ENCODE measurements at regions not wholly inside any gene's neighbourhood (a gene's known extent, or its start where the extent isn't known, plus 50 kb on each side); places are given as distances from the start of the nearest gene placed in this dataset.

- no peak overlapping the region for H3K4me2 ChIP-seq
- no peaks in the 10 kb centered on the region for H4K20me1 ChIP-seq (ENCODE audit: insufficient read depth)
- no peaks in the 10 kb centered on the region for H3K4me1 ChIP-seq (ENCODE audit: low read depth, poor library complexity, severe bottlenecking)
- H2AFZ ChIP-seq (ENCODE audit: low read depth): no peak overlapping the region
- no peak overlapping the region for H3K27ac ChIP-seq
- H3K27me3 ChIP-seq (ENCODE audit: insufficient read depth, low read depth): no peaks in the 10 kb centered on the region
- H3K79me2 ChIP-seq (ENCODE audit: insufficient read depth, low read depth): no peaks in the 10 kb centered on the region
- H3K36me3 ChIP-seq (ENCODE audit: insufficient read depth): no peaks in the 10 kb centered on the region
- no peak overlapping the region for H3K9ac ChIP-seq
- no peak overlapping the region for H3K4me3 ChIP-seq (IDR thresholded peaks at IDR 0.05; ENCODE audit: insufficient read depth, low read depth, low read length)
- TF ChIP-seq, protein P1, sequence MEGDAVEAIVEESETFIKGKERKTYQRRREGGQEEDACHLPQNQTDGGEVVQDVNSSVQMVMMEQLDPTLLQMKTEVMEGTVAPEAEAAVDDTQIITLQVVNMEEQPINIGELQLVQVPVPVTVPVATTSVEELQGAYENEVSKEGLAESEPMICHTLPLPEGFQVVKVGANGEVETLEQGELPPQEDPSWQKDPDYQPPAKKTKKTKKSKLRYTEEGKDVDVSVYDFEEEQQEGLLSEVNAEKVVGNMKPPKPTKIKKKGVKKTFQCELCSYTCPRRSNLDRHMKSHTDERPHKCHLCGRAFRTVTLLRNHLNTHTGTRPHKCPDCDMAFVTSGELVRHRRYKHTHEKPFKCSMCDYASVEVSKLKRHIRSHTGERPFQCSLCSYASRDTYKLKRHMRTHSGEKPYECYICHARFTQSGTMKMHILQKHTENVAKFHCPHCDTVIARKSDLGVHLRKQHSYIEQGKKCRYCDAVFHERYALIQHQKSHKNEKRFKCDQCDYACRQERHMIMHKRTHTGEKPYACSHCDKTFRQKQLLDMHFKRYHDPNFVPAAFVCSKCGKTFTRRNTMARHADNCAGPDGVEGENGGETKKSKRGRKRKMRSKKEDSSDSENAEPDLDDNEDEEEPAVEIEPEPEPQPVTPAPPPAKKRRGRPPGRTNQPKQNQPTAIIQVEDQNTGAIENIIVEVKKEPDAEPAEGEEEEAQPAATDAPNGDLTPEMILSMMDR (conservative IDR thresholded peaks at IDR 0.05; ENCODE audit: low read depth, low read length): no peak
Observed at GRCh38 chr13:73372666-73373627, 314.1 kb downstream of the KLF5 start.

DNA sequence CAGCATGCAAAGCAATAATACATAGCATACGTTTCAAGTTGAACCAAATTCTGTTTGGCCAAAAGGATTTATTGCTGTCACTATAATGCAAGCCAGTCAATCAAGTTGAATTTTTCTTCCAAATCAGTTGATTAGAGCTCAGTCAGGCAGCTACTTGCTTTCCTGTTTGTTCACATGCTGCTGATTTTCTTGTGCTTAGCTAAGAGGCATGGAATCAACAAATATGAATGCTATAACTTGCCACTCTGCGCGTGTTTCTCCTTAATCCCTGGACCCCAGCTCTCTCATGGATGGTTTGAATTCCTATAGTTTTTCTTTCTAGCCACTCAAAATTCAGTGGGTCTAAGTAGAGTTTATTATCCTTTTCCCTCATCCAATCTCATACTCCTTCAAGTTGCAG lies 311.3 kb downstream of the KLF5 start:
- Histone ChIP-seq H3K4me1 (ENCODE audit: low read depth, poor library complexity, severe bottlenecking) (no peaks in the 10 kb centered on the region), H3K4me2 (no peak overlapping the region), H3K27ac (no peak overlapping the region), H3K27me3 (ENCODE audit: insufficient read depth, low read depth) (no peaks in the 10 kb centered on the region), H2AFZ (ENCODE audit: low read depth) (no peak overlapping the region), H3K9ac (no peak overlapping the region), H3K79me2 (ENCODE audit: insufficient read depth, low read depth) (no peaks in the 10 kb centered on the region), H4K20me1 (ENCODE audit: insufficient read depth) (no peaks in the 10 kb centered on the region), H3K36me3 (ENCODE audit: insufficient read depth) (no peaks in the 10 kb centered on the region), H3K4me3 (IDR thresholded peaks at IDR 0.05; ENCODE audit: insufficient read depth, low read depth, low read length) (no peak overlapping the region)
- TF ChIP-seq, protein P1 (conservative IDR thresholded peaks at IDR 0.05; ENCODE audit: low read depth, low read length): no peak

- Histone ChIP-seq H3K4me3 (IDR thresholded peaks at IDR 0.05; ENCODE audit: insufficient read depth, low read depth, low read length) (no peak overlapping the region), H3K4me2 (no peak overlapping the region), H3K27ac (no peak overlapping the region), H3K27me3 (ENCODE audit: insufficient read depth, low read depth) (no peaks in the 10 kb centered on the region), H2AFZ (ENCODE audit: low read depth) (no peak overlapping the region), H4K20me1 (ENCODE audit: insufficient read depth) (no peaks in the 10 kb centered on the region), H3K9ac (no peak overlapping the region), H3K36me3 (ENCODE audit: insufficient read depth) (no peaks in the 10 kb centered on the region), H3K79me2 (ENCODE audit: insufficient read depth, low read depth) (no peaks in the 10 kb centered on the region), H3K4me1 (ENCODE audit: low read depth, poor library complexity, severe bottlenecking) (no peaks in the 10 kb centered on the region)
- TF ChIP-seq, protein P1 (conservative IDR thresholded peaks at IDR 0.05; ENCODE audit: low read depth, low read length): no peak
Observed at GRCh38 chr13:73369095-73369494, 310.3 kb downstream of the KLF5 start.

DNA sequence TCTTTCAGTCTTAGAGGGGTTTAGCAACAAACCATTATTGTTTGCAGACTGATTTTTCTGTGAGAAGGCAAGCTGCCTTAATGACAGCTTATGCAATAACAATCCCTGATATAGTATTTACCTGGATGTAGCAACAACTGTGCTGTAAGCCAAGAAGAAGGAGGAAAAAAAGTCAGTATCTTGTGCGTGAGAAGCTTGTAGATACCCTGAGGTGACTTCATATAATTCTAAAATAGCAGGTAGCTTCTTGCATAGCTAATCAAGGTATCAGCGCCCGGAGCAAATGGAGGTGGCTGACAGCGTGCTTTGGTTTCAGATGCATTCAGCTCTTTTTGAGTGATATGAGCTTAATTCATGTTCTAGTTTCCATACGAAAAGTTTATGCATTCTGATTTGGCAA lies 309.8 kb downstream of the KLF5 start:
- Histone ChIP-seq H3K4me1 (ENCODE audit: low read depth, poor library complexity, severe bottlenecking) (no peaks in the 10 kb centered on the region), H3K4me3 (IDR thresholded peaks at IDR 0.05; ENCODE audit: insufficient read depth, low read depth, low read length) (no peak overlapping the region)

More for the DNA sequence above, 309.8 kb downstream of the KLF5 start:
- no peak overlapping the region for H3K9ac ChIP-seq
- H3K27ac ChIP-seq: no peak overlapping the region
- H3K4me2 ChIP-seq: no peak overlapping the region
- no peaks in the 10 kb centered on the region for H4K20me1 ChIP-seq (ENCODE audit: insufficient read depth)
- no peaks in the 10 kb centered on the region for H3K27me3 ChIP-seq (ENCODE audit: insufficient read depth, low read depth)
- TF ChIP-seq, protein P1 (conservative IDR thresholded peaks at IDR 0.05; ENCODE audit: low read depth, low read length): no peak
- no peaks in the 10 kb centered on the region for H3K79me2 ChIP-seq (ENCODE audit: insufficient read depth, low read depth)
- no peak overlapping the region for H2AFZ ChIP-seq (ENCODE audit: low read depth)
- H3K36me3 ChIP-seq (ENCODE audit: insufficient read depth): no peaks in the 10 kb centered on the region
